Liver (tissue), 8 donors: ENCODE measurements at regions not wholly inside any gene's neighbourhood (a gene's known extent, or its start where the extent isn't known, plus 50 kb on each side); places are given as distances from the start of the nearest gene placed in this dataset.
"Not testable (repeated sequence)": the region's sequence is repeated elsewhere in the genome, so short reads cannot be mapped to it uniquely, and the experiment has no call there.

Source experiments
- DNase-seq: peaks from one replicate; pipeline ENCODE4 v3.0.0-alpha.2; 2017; ENCODE audit warnings: low spot score
- H3K27ac ChIP-seq, 2 donors: one replicate each; pipeline ENCODE4 v1.7.0; 2013; ENCODE audit warnings: inconsistent platforms in 2 of 2, low read length in 2 of 2, control low read depth in 1 of 2, low read depth in 1 of 2, mild to moderate bottlenecking in 1 of 2
- H3K27me3 ChIP-seq, 4 donors: one replicate each; pipeline versions ENCODE4 v1.6.1 to v1.7.0; 2013; ENCODE audit warnings: low read length in 3 of 4, inconsistent platforms in 1 of 4, mild to moderate bottlenecking in 1 of 4, moderate library complexity in 1 of 4; ENCODE audit not compliant: control insufficient read depth in 4 of 4, insufficient read depth in 4 of 4
- H3K36me3 ChIP-seq, 4 donors: one replicate each; pipeline versions ENCODE4 v1.6.1 to v1.7.0; 2013; ENCODE audit warnings: low read length in 3 of 4, mild to moderate bottlenecking in 3 of 4, low read depth in 1 of 4, moderate library complexity in 1 of 4; ENCODE audit not compliant: control insufficient read depth in 4 of 4, insufficient read depth in 3 of 4
- H3K4me1 ChIP-seq, 4 donors: one replicate each; pipeline versions ENCODE4 v1.6.1 to v1.7.0; 2013; ENCODE audit warnings: low read length in 3 of 4, mild to moderate bottlenecking in 3 of 4, moderate library complexity in 1 of 4; ENCODE audit not compliant: control insufficient read depth in 4 of 4, insufficient read depth in 4 of 4
- H3K4me3 ChIP-seq, 3 donors: one replicate each; pipeline versions ENCODE4 v1.6.1 to v1.7.0; 2013; ENCODE audit warnings: low read length in 3 of 3, control low read depth in 1 of 3, low read depth in 1 of 3, mild to moderate bottlenecking in 1 of 3
- H3K9ac ChIP-seq, 2 donors: one replicate each; pipeline ENCODE4 v1.7.0; 2013; ENCODE audit warnings: low read length in 2 of 2, mild to moderate bottlenecking in 2 of 2, moderate library complexity in 2 of 2, control low read depth in 1 of 2, low read depth in 1 of 2
- H3K9me3 ChIP-seq, 4 donors: one replicate each; pipeline versions ENCODE4 v1.6.1 to v1.7.0; 2013; ENCODE audit warnings: low read length in 3 of 4; ENCODE audit not compliant: control insufficient read depth in 4 of 4
- CTCF ChIP-seq: fragments of 150-350 bp; IDR thresholded peaks from 2 replicates; pipeline ENCODE4 v1.5.1; 2017; ENCODE audit warnings: improper control_type of control experiment, low read depth, low read length; ENCODE audit not compliant: missing input control
- EGR1 ChIP-seq, 2 donors: IDR thresholded peaks; 2 replicates each; pipeline ENCODE4 v1.6.1; 2016 to 2018; ENCODE audit warnings: antibody characterized with exemption in 2 of 2, low read depth in 2 of 2
- FOXA1 ChIP-seq: IDR thresholded peaks from 2 replicates; pipeline ENCODE4 v1.6.1; 2016; ENCODE audit warnings: antibody characterized with exemption
- GABPA ChIP-seq, 2 donors: IDR thresholded peaks in 1 of 2; conservative IDR thresholded peaks in 1 of 2; 2 replicates each; pipeline ENCODE4 v1.6.1; 2016; ENCODE audit warnings: antibody characterized with exemption in 2 of 2, mild to moderate bottlenecking in 1 of 2, moderate library complexity in 1 of 2
- HNF4A ChIP-seq, 2 donors: conservative IDR thresholded peaks; 2 replicates each; pipeline ENCODE4 v1.6.1; 2016; ENCODE audit warnings: antibody characterized with exemption in 2 of 2, mild to moderate bottlenecking in 2 of 2
- JUND ChIP-seq, 2 donors: IDR thresholded peaks; 2 replicates each; pipeline ENCODE4 v1.6.1; 2016; ENCODE audit warnings: antibody characterized with exemption in 2 of 2
- MAX ChIP-seq: IDR thresholded peaks from 2 replicates; pipeline ENCODE4 v1.6.1; 2016; ENCODE audit warnings: antibody characterized with exemption
- NR2F2 ChIP-seq: IDR thresholded peaks from 2 replicates; pipeline ENCODE4 v1.6.1; 2016; ENCODE audit warnings: antibody characterized with exemption
- RAD21 ChIP-seq, 2 donors: IDR thresholded peaks; 2 replicates each; pipeline ENCODE4 v1.6.1; 2016; ENCODE audit warnings: antibody characterized with exemption in 2 of 2, mild to moderate bottlenecking in 2 of 2
- REST ChIP-seq: IDR thresholded peaks from 2 replicates; pipeline ENCODE4 v1.6.1; 2016; ENCODE audit warnings: antibody characterized with exemption, mild to moderate bottlenecking
- RXRA ChIP-seq, 2 donors: IDR thresholded peaks; 2 replicates each; pipeline ENCODE4 v1.6.1; 2017 to 2018; ENCODE audit warnings: antibody characterized with exemption in 2 of 2, mild to moderate bottlenecking in 1 of 2
- TAF1 ChIP-seq: conservative IDR thresholded peaks from 2 replicates; pipeline ENCODE4 v1.6.1; 2016; ENCODE audit warnings: antibody characterized with exemption, mild to moderate bottlenecking
- YY1 ChIP-seq: IDR thresholded peaks from 2 replicates; pipeline ENCODE4 v1.6.1; 2016; ENCODE audit warnings: antibody characterized with exemption, mild to moderate bottlenecking
- WGBS: extraction: QIAGEN DNeasy Blood & Tissue Kit; methylation state at CpG from one replicate; pipeline ENCODE4 v1.1.7; 2013; 5-methylcytosine and 5-hydroxymethylcytosine counted together
- donor health status: healthy.
- donor health status: healthy.
- donor health status: healthy.
- donor health status: healthy.
- donor health status: healthy.

GRCh38 chr4:57734104-57734670, 624.0 kb upstream of the IGFBP7 start (continued):
- TF ChIP-seq MAX (no peak), JUND (IDR thresholded peaks at IDR 0.05) (no peak), TAF1 (no peak), GABPA (IDR thresholded peaks at IDR 0.05 in 1 of 2, conservative IDR thresholded peaks at IDR 0.05 in 1 of 2) (no peak)

GRCh38 chr4:57729775-57730570, 619.8 kb upstream of the IGFBP7 start:
- not testable (repeated sequence) for H3K9ac ChIP-seq, H3K36me3 ChIP-seq, H3K4me1 ChIP-seq, H3K4me3 ChIP-seq, DNase-seq, H3K9me3 ChIP-seq, H3K27me3 ChIP-seq, H3K27ac ChIP-seq
- WGBS = 84% methylated on average over 33 of the region's 33 CpGs

- WGBS = 79% methylated on average over 2 of the region's 2 CpGs
- H3K4me3 ChIP-seq = no peak overlapping the region
- TF ChIP-seq GABPA (IDR thresholded peaks at IDR 0.05 in 1 of 2, conservative IDR thresholded peaks at IDR 0.05 in 1 of 2) (no peak), JUND (IDR thresholded peaks at IDR 0.05) (no peak), CTCF (no peak), YY1 (no peak), REST (no peak), TAF1 (no peak), NR2F2 (no peak), RXRA (IDR thresholded peaks at IDR 0.05) (no peak), MAX (no peak), FOXA1 (no peak), EGR1 (IDR thresholded peaks at IDR 0.05; ENCODE audit: low read depth in 2 of 2) (no peak), RAD21 (IDR thresholded peaks at IDR 0.05) (no peak), HNF4A (conservative IDR thresholded peaks at IDR 0.05) (no peak)
- no peaks in the 10 kb centered on the region for H3K4me1 ChIP-seq
- H3K9ac ChIP-seq = no peak overlapping the region
- no peaks in the 10 kb centered on the region for H3K36me3 ChIP-seq
- H3K9me3 ChIP-seq = no peaks in the 10 kb centered on the region
- no peak overlapping the region for H3K27ac ChIP-seq
- DNase-seq = no peak
- no peaks in the 10 kb centered on the region for H3K27me3 ChIP-seq
These were observed 616.0 kb upstream of the IGFBP7 start for GRCh38 chr4:57726154-57726553.
